Activated effector memory CD4-positive, alpha-beta T cell treated with Interleukin-2 at 50 U/mL for 16 hours (primary cell): ENCODE measurements at regions not wholly inside any gene's neighbourhood (a gene's known extent, or its start where the extent isn't known, plus 50 kb on each side); places are given as distances from the start of the nearest gene placed in this dataset.
"Not testable (repeated sequence)": the region's sequence is repeated elsewhere in the genome, so short reads cannot be mapped to it uniquely, and the experiment has no call there.

Experiments
- DNase-seq: peaks from one replicate; pipeline ENCODE4 v3.0.0-alpha.2; 2020

- DNase-seq: no peak
Measured at GRCh38 chr4:78691971-78692821, 84.0 kb upstream of the BMP2K start.

- no peak for DNase-seq
Measured at GRCh38 chr4:78692822-78693170, 83.4 kb upstream of the BMP2K start.

GRCh38 chr4:78693777-78694456, 82.2 kb upstream of the BMP2K start:
- DNase-seq: no peak

GRCh38 chr4:78694457-78694787, 81.7 kb upstream of the BMP2K start:
- no peak for DNase-seq

- DNase-seq: no peak
Measured at GRCh38 chr4:78695910-78696309, 80.2 kb upstream of the BMP2K start.

GRCh38 chr4:78703079-78703478, 73.1 kb upstream of the BMP2K start:
- DNase-seq: no peak

- DNase-seq: no peak
Measured at GRCh38 chr4:78704317-78704716, 71.8 kb upstream of the BMP2K start.

- DNase-seq: no peak
Measured at GRCh38 chr4:78704981-78705683, 71.0 kb upstream of the BMP2K start.

GRCh38 chr4:78706302-78706701, 69.8 kb upstream of the BMP2K start:
- no peak for DNase-seq

GRCh38 chr4:78707268-78707667, 68.9 kb upstream of the BMP2K start:
- no peak for DNase-seq

GRCh38 chr4:78707793-78708192, 68.4 kb upstream of the BMP2K start:
- DNase-seq: no peak

- no peak for DNase-seq
Measured at GRCh38 chr4:78710536-78710935, 65.6 kb upstream of the BMP2K start.

GRCh38 chr4:78711676-78712075, 64.5 kb upstream of the BMP2K start:
- no peak for DNase-seq

GRCh38 chr4:78714598-78714997, 61.6 kb upstream of the BMP2K start:
- not testable (repeated sequence) for DNase-seq

- not testable (repeated sequence) for DNase-seq
Measured at GRCh38 chr4:78715372-78715771, 60.8 kb upstream of the BMP2K start.

GRCh38 chr4:78717712-78718111, 58.4 kb upstream of the BMP2K start:
- DNase-seq: not testable (repeated sequence)

- no peak for DNase-seq
Measured at GRCh38 chr4:78720204-78720603, 55.9 kb upstream of the BMP2K start.

GRCh38 chr4:78720994-78721677, 55.0 kb upstream of the BMP2K start:
- DNase-seq: peak; percentile 1

GRCh38 chr4:78721747-78722146, 54.4 kb upstream of the BMP2K start:
- DNase-seq: no peak

- DNase-seq: no peak
Measured at GRCh38 chr4:78722320-78722719, 53.8 kb upstream of the BMP2K start.

GRCh38 chr4:78722878-78723277, 53.3 kb upstream of the BMP2K start:
- DNase-seq: no peak
